Keratinocyte (primary cell): ENCODE measurements at regions not wholly inside any gene's neighbourhood (a gene's known extent, or its start where the extent isn't known, plus 50 kb on each side); places are given as distances from the start of the nearest gene placed in this dataset.

Experiments
- DNase-seq: peaks from one replicate; pipeline ENCODE4 v3.0.0-alpha.2; 2011; ENCODE audit warnings: low read depth, missing footprints, low spot score
- FAIRE-seq: peaks from 2 replicates; lab custom pipeline; 2011; peaks lifted over from hg19 to GRCh38; lab: Jason Lieb, UNC
- H2AFZ ChIP-seq: 2 replicates; pipeline ENCODE4 v1.6.0; 2012; ENCODE audit warnings: low read length, control low read depth, inconsistent platforms; ENCODE audit not compliant: control insufficient read depth
- H3K27ac ChIP-seq: 2 replicates; pipeline ENCODE4 v1.5.1; 2011; ENCODE audit warnings: low read length; ENCODE audit not compliant: control insufficient read depth, insufficient read depth
- H3K27me3 ChIP-seq: 3 replicates; pipeline ENCODE4 v1.6.0; 2011; ENCODE audit warnings: low read length; ENCODE audit not compliant: control insufficient read depth, insufficient read depth; ENCODE audit errors: extremely low read depth
- H3K36me3 ChIP-seq, 2 experiments: 2 replicates in 1 of 2; 3 replicates in 1 of 2; pipeline ENCODE4 v1.5.1; 2011; ENCODE audit warnings: low read length in 2 of 2, mild to moderate bottlenecking in 1 of 2; ENCODE audit not compliant: control insufficient read depth in 2 of 2, insufficient read depth in 2 of 2; ENCODE audit errors: extremely low read depth in 1 of 2
- H3K4me1 ChIP-seq: 3 replicates; pipeline ENCODE4 v1.5.1; 2011; ENCODE audit warnings: low read length; ENCODE audit not compliant: control insufficient read depth, insufficient read depth; ENCODE audit errors: extremely low read depth
- H3K4me2 ChIP-seq: 3 replicates; pipeline ENCODE4 v1.6.0; 2011; ENCODE audit warnings: low read depth, low read length; ENCODE audit not compliant: control insufficient read depth, insufficient read depth; ENCODE audit errors: extremely low read depth
- H3K4me3 ChIP-seq, 3 experiments: fragments of 200-600 bp in 1 of 3; sonication (generic) in 1 of 3; 2 replicates in 2 of 3; 3 replicates in 1 of 3; pipeline ENCODE4 v1.5.1; 2011 to 2016; ENCODE audit warnings: low read length in 3 of 3, mild to moderate bottlenecking in 3 of 3, control low read depth in 2 of 3, inconsistent platforms in 1 of 3, low read depth in 1 of 3, mixed read lengths in 1 of 3, mixed run types in 1 of 3, moderate library complexity in 1 of 3; ENCODE audit not compliant: control insufficient read depth in 2 of 3, insufficient read depth in 2 of 3; ENCODE audit errors: extremely low read depth in 1 of 3
- H3K79me2 ChIP-seq: 2 replicates; pipeline ENCODE4 v1.6.0; 2012; ENCODE audit warnings: low read length; ENCODE audit not compliant: control insufficient read depth, insufficient read depth
- H3K9ac ChIP-seq: 3 replicates; pipeline ENCODE4 v1.6.0; 2011; ENCODE audit warnings: low read length; ENCODE audit not compliant: control insufficient read depth, insufficient read depth; ENCODE audit errors: extremely low read depth
- H3K9me1 ChIP-seq: 3 replicates; pipeline ENCODE4 v1.6.0; 2011; ENCODE audit warnings: low read length; ENCODE audit not compliant: control insufficient read depth, insufficient read depth; ENCODE audit errors: extremely low read depth
- H3K9me3 ChIP-seq: 2 replicates; pipeline ENCODE4 v1.5.1; 2012; ENCODE audit warnings: low read depth, low read length; ENCODE audit not compliant: control insufficient read depth
- H4K20me1 ChIP-seq: 3 replicates; pipeline ENCODE4 v1.6.0; 2011; ENCODE audit warnings: low read length; ENCODE audit not compliant: control insufficient read depth, insufficient read depth; ENCODE audit errors: extremely low read depth
- CTCF ChIP-seq, 3 experiments: IDR thresholded peaks in 1 of 3; conservative IDR thresholded peaks in 1 of 3; optimal IDR thresholded peaks in 1 of 3; 2 replicates in 2 of 3; 3 replicates in 1 of 3; pipeline versions ENCODE3 to v1.5.1; 2011; ENCODE audit warnings: low read length in 3 of 3, mild to moderate bottlenecking in 3 of 3, moderate library complexity in 2 of 3, control low read depth in 1 of 3, inconsistent platforms in 1 of 3; ENCODE audit not compliant: insufficient read depth in 2 of 3; ENCODE audit errors: extremely low read depth in 1 of 3
- EZH2 ChIP-seq: IDR thresholded peaks from one replicate; pipeline ENCODE4 v1.6.1; 2012; ENCODE audit warnings: inconsistent platforms, mild to moderate bottlenecking, low read length, moderate library complexity
- dilution Hi-C: fragments of 300-500 bp; cut with MboI; formaldehyde crosslinking; loops from one replicate; pipeline ENCODE4 v1.7.0; 2020; ENCODE audit warnings: low sequenced_read_pairs; ENCODE audit not compliant: extremely low pct_ligation_motif_present

GRCh38 chr2:145199827-145200706, 680.1 kb upstream of the ZEB2 start:
- DNase-seq (no peak), FAIRE-seq (no peak)
- H3K4me3 ChIP-seq: no peak overlapping the region
- no peak overlapping the region for H2AFZ ChIP-seq
- no peak overlapping the region for H3K9ac ChIP-seq
- TF ChIP-seq EZH2: no peak
- TF ChIP-seq CTCF (optimal IDR thresholded peaks at IDR 0.05 in 1 of 3, IDR thresholded peaks at IDR 0.05 in 1 of 3, conservative IDR thresholded peaks at IDR 0.05 in 1 of 3; ENCODE audit: extremely low read depth in 1 of 3, insufficient read depth in 2 of 3, low read length in 3 of 3): no peak
- H3K4me1 ChIP-seq: no peaks in the 10 kb centered on the region
- H3K9me3 ChIP-seq: no peaks in the 10 kb centered on the region
- H3K36me3 ChIP-seq: no peaks in the 10 kb centered on the region
- no peaks in the 10 kb centered on the region for H3K27me3 ChIP-seq
- H3K79me2 ChIP-seq: no peaks in the 10 kb centered on the region
- dilution Hi-C loops: no loop called here
- H3K4me2 ChIP-seq: no peak overlapping the region
- H3K27ac ChIP-seq: no peak overlapping the region
- H4K20me1 ChIP-seq: no peaks in the 10 kb centered on the region
- no peaks in the 10 kb centered on the region for H3K9me1 ChIP-seq

- H3K9ac ChIP-seq: no peak overlapping the region
- H3K27ac ChIP-seq: no peak overlapping the region
- no peaks in the 10 kb centered on the region for H3K36me3 ChIP-seq
- no peak for DNase-seq
- no peak overlapping the region for H3K4me3 ChIP-seq
- FAIRE-seq: no peak
- H3K27me3 ChIP-seq: no peaks in the 10 kb centered on the region
- no peaks in the 10 kb centered on the region for H4K20me1 ChIP-seq
- H3K9me1 ChIP-seq: no peaks in the 10 kb centered on the region
- H2AFZ ChIP-seq: no peak overlapping the region
- dilution Hi-C loops: no loop called here
- no peak for TF ChIP-seq CTCF (optimal IDR thresholded peaks at IDR 0.05 in 1 of 3, IDR thresholded peaks at IDR 0.05 in 1 of 3, conservative IDR thresholded peaks at IDR 0.05 in 1 of 3; ENCODE audit: extremely low read depth in 1 of 3, insufficient read depth in 2 of 3, low read length in 3 of 3)
- no peak for TF ChIP-seq EZH2
- H3K79me2 ChIP-seq: no peaks in the 10 kb centered on the region
- H3K9me3 ChIP-seq: no peaks in the 10 kb centered on the region
- H3K4me2 ChIP-seq: no peak overlapping the region
- H3K4me1 ChIP-seq: no peaks in the 10 kb centered on the region
Measured at GRCh38 chr2:145199042-145199441, 679.1 kb upstream of the ZEB2 start.
